ENCODE measurements at regions not wholly inside any gene's neighbourhood (a gene's known extent, or its start where the extent isn't known, plus 50 kb on each side); places are given as distances from the start of the nearest gene placed in this dataset.

- no peak for TF ChIP-seq CTCF (conservative IDR thresholded peaks at IDR 0.05; ENCODE audit: low read depth, low read length)
- DNase-seq (ENCODE audit: low read depth), result no peak
- no peak overlapping the region for H3K4me3 ChIP-seq (ENCODE audit: low read depth, low read length)
Observed at GRCh38 chr3:117005274-117005673, 295.7 kb downstream of the TUSC7 start.

- TF ChIP-seq CTCF (conservative IDR thresholded peaks at IDR 0.05; ENCODE audit: low read depth, low read length), result no peak
- no peak overlapping the region for H3K4me3 ChIP-seq (ENCODE audit: low read depth, low read length)
- DNase-seq (ENCODE audit: low read depth), result no peak
Observed at GRCh38 chr3:117005911-117006522, 296.4 kb downstream of the TUSC7 start.

- no peak for TF ChIP-seq CTCF (conservative IDR thresholded peaks at IDR 0.05; ENCODE audit: low read depth, low read length)
- DNase-seq (ENCODE audit: low read depth), result no peak
- H3K4me3 ChIP-seq (ENCODE audit: low read depth, low read length), result no peak overlapping the region
Observed at GRCh38 chr3:117010318-117010717, 300.7 kb downstream of the TUSC7 start.

- H3K4me3 ChIP-seq (ENCODE audit: low read depth, low read length), result no peak overlapping the region
- DNase-seq (ENCODE audit: low read depth), result no peak
- no peak for TF ChIP-seq CTCF (conservative IDR thresholded peaks at IDR 0.05; ENCODE audit: low read depth, low read length)
Observed at GRCh38 chr3:117011687-117012250, 302.2 kb downstream of the TUSC7 start.

GRCh38 chr3:117016378-117016777, 306.8 kb downstream of the TUSC7 start:
- DNase-seq (ENCODE audit: low read depth), result no peak
- no peak for TF ChIP-seq CTCF (conservative IDR thresholded peaks at IDR 0.05; ENCODE audit: low read depth, low read length)
- H3K4me3 ChIP-seq (ENCODE audit: low read depth, low read length), result no peak overlapping the region

- no peak overlapping the region for H3K4me3 ChIP-seq (ENCODE audit: low read depth, low read length)
- no peak for DNase-seq (ENCODE audit: low read depth)
- TF ChIP-seq CTCF (conservative IDR thresholded peaks at IDR 0.05; ENCODE audit: low read depth, low read length), result no peak
Observed at GRCh38 chr3:117017135-117017894, 307.7 kb downstream of the TUSC7 start.

All from epithelial cell of proximal tubule (primary cell).